B cell (primary cell): ENCODE measurements at regions not wholly inside any gene's neighbourhood (a gene's known extent, or its start where the extent isn't known, plus 50 kb on each side); places are given as distances from the start of the nearest gene placed in this dataset.

ENCODE experiments used
- ATAC-seq: fragments of 200-7000 bp; cut with Tn5 transposase; one replicate; pipeline ENCODE4 v1.10.0; 2021; ENCODE audit warnings: low read depth, mild to moderate bottlenecking, moderate number of reproducible peaks, moderate library complexity
- CTCF ChIA-PET: fragments of 350-600 bp; sonication (Branson Sonifier 250); formaldehyde crosslinking; loops from one replicate; lab custom pipeline; 2021; ENCODE audit warnings: antibody characterized with exemption, inconsistent platforms; lab: Charles Lee
- POLR2A ChIA-PET: fragments of 350-600 bp; sonication (Branson Sonifier 250); formaldehyde crosslinking; loops from one replicate; lab custom pipeline; 2021; ENCODE audit warnings: antibody characterized with exemption; lab: Charles Lee
- DNase-seq: peaks from one replicate; pipeline ENCODE4 v3.0.0; 2013
- H2AFZ ChIP-seq: 2 replicates; pipeline ENCODE4 v1.6.1; 2012; ENCODE audit warnings: mild to moderate bottlenecking, low read depth, low read length; ENCODE audit not compliant: insufficient read depth, poor library complexity, severe bottlenecking
- H3K27ac ChIP-seq, 2 donors: 1 replicate in 1 of 2; 2 replicates in 1 of 2; pipeline ENCODE4 v1.5.1; 2012 to 2013; ENCODE audit warnings: low read length in 2 of 2, mild to moderate bottlenecking in 2 of 2, moderate library complexity in 1 of 2
- H3K27me3 ChIP-seq, 4 experiments: fragments of 200-600 bp in 1 of 4; sonication (generic) in 1 of 4; replicated peaks in 1 of 4; 1 replicate in 2 of 4; 2 replicates in 2 of 4; pipeline versions ENCODE4 v1.6.1 to v1.7.0; 2013 to 2016; ENCODE audit warnings: low read length in 3 of 4, mild to moderate bottlenecking in 2 of 4, mixed read lengths in 1 of 4, moderate library complexity in 1 of 4; ENCODE audit not compliant: insufficient read depth in 4 of 4, control insufficient read depth in 3 of 4; ENCODE audit errors: control extremely low read depth in 1 of 4
- H3K36me3 ChIP-seq, 2 experiments: replicated peaks in 1 of 2; 1 replicate in 1 of 2; 2 replicates in 1 of 2; pipeline versions ENCODE4 v1.6.1 to v1.7.1; 2013; ENCODE audit warnings: low read length in 1 of 2; ENCODE audit not compliant: insufficient read depth in 2 of 2, control insufficient read depth in 1 of 2; ENCODE audit errors: control extremely low read depth in 1 of 2, extremely low read depth in 1 of 2
- H3K4me1 ChIP-seq, 2 donors: fragments of 200-600 bp in 1 of 2; sonication (generic) in 1 of 2; 1 replicate in 1 of 2; 2 replicates in 1 of 2; pipeline versions ENCODE4 v1.5.1 to v1.6.1; 2013 to 2017; ENCODE audit warnings: low read length in 2 of 2; ENCODE audit not compliant: control insufficient read depth in 2 of 2, insufficient read depth in 2 of 2
- H3K4me2 ChIP-seq: replicated peaks from 2 replicates; pipeline ENCODE3; 2012; ENCODE audit warnings: mild to moderate bottlenecking, low read depth, low read length; ENCODE audit not compliant: poor library complexity, severe bottlenecking
- H3K4me3 ChIP-seq, 5 experiments: fragments of 200-600 bp in 1 of 5; sonication (generic) in 1 of 5; 1 replicate in 3 of 5; 2 replicates in 2 of 5; pipeline versions ENCODE4 v1.5.1 to v1.7.0; 2011 to 2016; ENCODE audit warnings: low read length in 4 of 5, mild to moderate bottlenecking in 4 of 5, low read depth in 2 of 5, control low read depth in 1 of 5, moderate library complexity in 1 of 5; ENCODE audit not compliant: insufficient read depth in 1 of 5; ENCODE audit errors: control extremely low read depth in 1 of 5, extremely low read depth in 1 of 5
- H3K79me2 ChIP-seq: fragments of 200-600 bp; sonication (generic); one replicate; pipeline ENCODE4 v1.6.0; 2016; ENCODE audit warnings: low read length; ENCODE audit not compliant: control insufficient read depth, insufficient read depth
- H3K9ac ChIP-seq: fragments of 200-600 bp; sonication (generic); 2 replicates; pipeline ENCODE4 v1.6.1; 2017; ENCODE audit warnings: mild to moderate bottlenecking, low read length, moderate library complexity
- H3K9me3 ChIP-seq, 3 donors: one replicate each; pipeline versions ENCODE4 v1.6.1 to v1.7.1; 2013; ENCODE audit warnings: low read length in 2 of 3; ENCODE audit not compliant: control insufficient read depth in 2 of 3, insufficient read depth in 1 of 3; ENCODE audit errors: control extremely low read depth in 1 of 3
- H4K20me1 ChIP-seq: 2 replicates; pipeline ENCODE4 v1.6.0; 2012; ENCODE audit warnings: mild to moderate bottlenecking, low read length; ENCODE audit not compliant: insufficient read depth, control insufficient read depth, poor library complexity, severe bottlenecking
- H3K27ac Mint-ChIP-seq: one replicate; pipeline ENCODE4 v1.8.0; 2021; ENCODE audit warnings: mixed read lengths
- H3K27me3 Mint-ChIP-seq: one replicate; pipeline ENCODE4 v1.8.0; 2021; ENCODE audit warnings: mixed read lengths
- H3K4me1 Mint-ChIP-seq: one replicate; pipeline ENCODE4 v1.8.0; 2021; ENCODE audit warnings: mixed read lengths
- H3K4me3 Mint-ChIP-seq: one replicate; pipeline ENCODE4 v1.8.0; 2021; ENCODE audit warnings: mixed read lengths
- H3K9me3 Mint-ChIP-seq: one replicate; pipeline ENCODE4 v1.8.0; 2022; ENCODE audit warnings: mixed read lengths; ENCODE audit not compliant: insufficient read depth
- EZH2 ChIP-seq: IDR thresholded peaks from 2 replicates; pipeline ENCODE4 v1.6.1; 2012; ENCODE audit warnings: borderline replicate concordance, low read depth, mild to moderate bottlenecking, moderate library complexity, low read length; ENCODE audit not compliant: insufficient read depth, poor library complexity, severe bottlenecking
- WGBS: methylation state at CpG from one replicate; pipeline ENCODE4 v1.1.5; 2013; ENCODE audit warnings: missing lambda C conversion rate; ENCODE audit not compliant: insufficient coverage; 5-methylcytosine and 5-hydroxymethylcytosine counted together
- intact Hi-C: fragments of 100-400 bp; cut with micrococcal nuclease; formaldehyde crosslinking; loops from one replicate; pipeline ENCODE4 v1.10.0; 2022
- TF ChIP-seq, protein P1 (sequence below): fragments of 200-600 bp; IDR thresholded peaks from one replicate; pipeline ENCODE4 v1.8.0; 2022; ENCODE audit warnings: antibody characterized with exemption, mild to moderate bottlenecking

DNA sequence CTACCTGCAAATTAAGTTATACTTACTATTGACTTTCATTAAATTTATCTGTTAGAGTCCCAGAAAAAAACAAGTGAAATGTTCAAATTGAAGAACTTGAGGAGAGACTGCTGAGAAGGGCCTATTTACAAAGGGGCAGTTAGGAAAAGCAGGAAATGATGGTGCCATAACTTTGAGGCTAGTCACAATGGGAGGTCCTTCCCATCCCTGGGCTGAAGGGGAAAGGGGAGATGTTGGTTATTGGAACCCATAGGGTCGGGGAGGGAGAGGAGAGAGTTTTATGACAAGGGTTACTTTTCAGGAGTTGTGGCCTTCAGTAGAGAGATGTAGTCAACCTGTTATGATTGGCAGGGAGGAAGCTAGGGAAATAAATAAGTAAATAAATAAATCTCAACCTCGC is 169.1 kb downstream of the DMRT2 start:
- H3K4me3 Mint-ChIP-seq = no peak overlapping the region
- no peak for TF ChIP-seq EZH2
- TF ChIP-seq, protein P1, sequence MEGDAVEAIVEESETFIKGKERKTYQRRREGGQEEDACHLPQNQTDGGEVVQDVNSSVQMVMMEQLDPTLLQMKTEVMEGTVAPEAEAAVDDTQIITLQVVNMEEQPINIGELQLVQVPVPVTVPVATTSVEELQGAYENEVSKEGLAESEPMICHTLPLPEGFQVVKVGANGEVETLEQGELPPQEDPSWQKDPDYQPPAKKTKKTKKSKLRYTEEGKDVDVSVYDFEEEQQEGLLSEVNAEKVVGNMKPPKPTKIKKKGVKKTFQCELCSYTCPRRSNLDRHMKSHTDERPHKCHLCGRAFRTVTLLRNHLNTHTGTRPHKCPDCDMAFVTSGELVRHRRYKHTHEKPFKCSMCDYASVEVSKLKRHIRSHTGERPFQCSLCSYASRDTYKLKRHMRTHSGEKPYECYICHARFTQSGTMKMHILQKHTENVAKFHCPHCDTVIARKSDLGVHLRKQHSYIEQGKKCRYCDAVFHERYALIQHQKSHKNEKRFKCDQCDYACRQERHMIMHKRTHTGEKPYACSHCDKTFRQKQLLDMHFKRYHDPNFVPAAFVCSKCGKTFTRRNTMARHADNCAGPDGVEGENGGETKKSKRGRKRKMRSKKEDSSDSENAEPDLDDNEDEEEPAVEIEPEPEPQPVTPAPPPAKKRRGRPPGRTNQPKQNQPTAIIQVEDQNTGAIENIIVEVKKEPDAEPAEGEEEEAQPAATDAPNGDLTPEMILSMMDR = no peak
- Histone ChIP-seq H3K4me1 (no peaks in the 10 kb centered on the region), H3K36me3 (no peaks in the 10 kb centered on the region), H3K4me2 (no peak overlapping the region), H2AFZ (no peak overlapping the region), H3K27ac (no peak overlapping the region), H3K9ac (no peak overlapping the region), H3K9me3 (peaks cover 0 to 6% (median 0%) of the 10 kb centered on the region in 3 donors), H3K27me3 (no peaks in the 10 kb centered on the region), H3K4me3 (no peak overlapping the region), H4K20me1 (no peaks in the 10 kb centered on the region), H3K79me2 (no peaks in the 10 kb centered on the region)
- 63% methylated on average over 1 of the region's 2 CpGs for WGBS
- ChIA-PET CTCF (no interaction called here), POLR2A (no interaction called here)
- H3K9me3 Mint-ChIP-seq = no peaks in the 10 kb centered on the region
- H3K4me1 Mint-ChIP-seq = no peaks in the 10 kb centered on the region
- ATAC-seq (no peak), DNase-seq (no peak)
- intact Hi-C loops = no loop called here
- no peak overlapping the region for H3K27ac Mint-ChIP-seq
- no peaks in the 10 kb centered on the region for H3K27me3 Mint-ChIP-seq

DNA sequence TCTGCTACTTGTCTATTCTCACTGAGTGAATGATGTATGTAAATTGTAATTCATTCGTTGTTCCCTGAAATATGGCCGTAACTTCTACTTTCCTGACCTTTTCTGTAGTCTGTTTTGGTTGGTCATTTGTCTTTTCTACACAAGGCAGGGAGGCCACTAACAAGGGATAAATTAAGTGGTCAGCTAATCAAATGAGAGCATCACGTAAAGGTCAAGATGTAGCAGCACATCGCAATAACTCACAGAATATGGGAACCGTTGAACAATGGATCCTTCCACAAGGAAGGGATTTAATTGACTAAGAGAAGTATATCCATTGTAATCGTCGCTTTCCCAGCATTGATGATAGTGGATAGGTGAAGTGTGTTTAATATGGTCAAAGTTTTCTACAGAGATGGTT is 171.1 kb downstream of the DMRT2 start:
- TF ChIP-seq EZH2 = no peak
- TF ChIP-seq, protein P1 = no peak
- intact Hi-C loops = no loop called here
- Histone ChIP-seq H3K36me3 (no peaks in the 10 kb centered on the region), H3K27ac (no peak overlapping the region), H3K4me3 (no peak overlapping the region), H3K4me1 (no peaks in the 10 kb centered on the region), H3K4me2 (no peak overlapping the region), H3K9ac (no peak overlapping the region), H4K20me1 (no peaks in the 10 kb centered on the region), H2AFZ (no peak overlapping the region), H3K9me3 (peaks cover 0 to 6% (median 0%) of the 10 kb centered on the region in 3 donors), H3K79me2 (no peaks in the 10 kb centered on the region), H3K27me3 (no peaks in the 10 kb centered on the region)
- 97% methylated on average over 5 of the region's 7 CpGs for WGBS
- no peak for ATAC-seq
- no peaks in the 10 kb centered on the region for H3K4me1 Mint-ChIP-seq
- no peak for DNase-seq
- H3K27me3 Mint-ChIP-seq = no peaks in the 10 kb centered on the region
- H3K9me3 Mint-ChIP-seq = no peaks in the 10 kb centered on the region
- H3K4me3 Mint-ChIP-seq = no peak overlapping the region
- no peak overlapping the region for H3K27ac Mint-ChIP-seq
- CTCF ChIA-PET = no interaction called here
- POLR2A ChIA-PET = no interaction called here
